H9 (cell line): ENCODE measurements at regions not wholly inside any gene's neighbourhood (a gene's known extent, or its start where the extent isn't known, plus 50 kb on each side); places are given as distances from the start of the nearest gene placed in this dataset.

ENCODE experiments used
- DNase-seq: peaks from one replicate; pipeline ENCODE4 v3.0.0-alpha.2; 2017
- H2AFZ ChIP-seq: one replicate; pipeline ENCODE4 v1.6.1; 2013; ENCODE audit warnings: mild to moderate bottlenecking, low read length, control low read depth, moderate library complexity
- H2AK5ac ChIP-seq: 2 replicates; pipeline ENCODE4 v1.6.1; 2013; ENCODE audit warnings: low read length, control low read depth, mixed read lengths; ENCODE audit not compliant: insufficient read length
- H2BK120ac ChIP-seq: one replicate; pipeline ENCODE4 v1.6.1; 2013; ENCODE audit warnings: low read depth, mild to moderate bottlenecking, low read length, control low read depth, inconsistent platforms; ENCODE audit not compliant: poor library complexity, severe bottlenecking
- H2BK12ac ChIP-seq: 2 replicates; pipeline ENCODE4 v1.6.1; 2013; ENCODE audit warnings: low read length, control low read depth, mixed read lengths, low read depth; ENCODE audit not compliant: insufficient read length
- H2BK15ac ChIP-seq: 2 replicates; pipeline ENCODE4 v1.6.1; 2013; ENCODE audit warnings: low read depth, low read length, control low read depth
- H2BK20ac ChIP-seq: one replicate; pipeline ENCODE4 v1.6.1; 2013; ENCODE audit warnings: low read depth, mild to moderate bottlenecking, low read length, control low read depth, inconsistent platforms; ENCODE audit not compliant: poor library complexity, severe bottlenecking
- H2BK5ac ChIP-seq: 2 replicates; pipeline ENCODE4 v1.6.1; 2013; ENCODE audit warnings: low read length, control low read depth, mixed read lengths; ENCODE audit not compliant: insufficient read length
- H3K14ac ChIP-seq: 2 replicates; pipeline ENCODE4 v1.6.1; 2013; ENCODE audit warnings: low read length, control low read depth; ENCODE audit not compliant: insufficient read depth
- H3K18ac ChIP-seq: 2 replicates; pipeline ENCODE4 v1.6.1; 2013; ENCODE audit warnings: low read depth, mild to moderate bottlenecking, mixed read lengths, low read length, control low read depth; ENCODE audit not compliant: insufficient read length
- H3K23ac ChIP-seq: 2 replicates; pipeline ENCODE4 v1.6.1; 2013; ENCODE audit warnings: low read length, control low read depth, mixed read lengths, low read depth; ENCODE audit not compliant: insufficient read length
- H3K23me2 ChIP-seq: 2 replicates; pipeline ENCODE4 v1.6.1; 2013; ENCODE audit warnings: low read depth, mild to moderate bottlenecking, mixed read lengths, low read length, control low read depth; ENCODE audit not compliant: insufficient read length, poor library complexity, severe bottlenecking
- H3K27ac ChIP-seq: 2 replicates; pipeline ENCODE4 v1.5.1; 2013; ENCODE audit warnings: low read length, control low read depth, mixed read lengths, low read depth; ENCODE audit not compliant: insufficient read length
- H3K27me3 ChIP-seq: 2 replicates; pipeline ENCODE4 v1.6.1; 2013; ENCODE audit warnings: low read length, control low read depth, inconsistent platforms; ENCODE audit not compliant: insufficient read depth
- H3K4ac ChIP-seq: 2 replicates; pipeline ENCODE4 v1.6.1; 2013; ENCODE audit warnings: low read depth, mild to moderate bottlenecking, control low read depth, inconsistent platforms, low read length, moderate library complexity
- H3K4me1 ChIP-seq: 2 replicates; pipeline ENCODE4 v1.6.1; 2013; ENCODE audit warnings: low read length, control low read depth, inconsistent platforms; ENCODE audit not compliant: insufficient read depth
- H3K4me2 ChIP-seq: 2 replicates; pipeline ENCODE4 v1.6.1; 2013; ENCODE audit warnings: low read length, control low read depth, mixed read lengths; ENCODE audit not compliant: insufficient read length, insufficient read depth
- H3K56ac ChIP-seq: 2 replicates; pipeline ENCODE4 v1.6.1; 2013; ENCODE audit warnings: low read depth, mild to moderate bottlenecking, mixed read lengths, low read length, control low read depth; ENCODE audit not compliant: insufficient read length
- H3K79me1 ChIP-seq: 2 replicates; pipeline ENCODE4 v1.6.1; 2013; ENCODE audit warnings: low read depth, mild to moderate bottlenecking, moderate library complexity, low read length, control low read depth, inconsistent platforms; ENCODE audit not compliant: insufficient read depth, poor library complexity, severe bottlenecking
- H3K79me2 ChIP-seq: 2 replicates; pipeline ENCODE4 v1.6.1; 2013; ENCODE audit warnings: low read length, control low read depth, inconsistent platforms; ENCODE audit not compliant: insufficient read depth
- H3K9ac ChIP-seq: 2 replicates; pipeline ENCODE4 v1.6.1; 2013; ENCODE audit warnings: low read length, control low read depth, mixed read lengths; ENCODE audit not compliant: insufficient read length; ENCODE audit errors: extremely low read depth
- H3K9me3 ChIP-seq: one replicate; pipeline ENCODE4 v1.6.1; 2013; ENCODE audit warnings: low read depth, low read length, inconsistent platforms; ENCODE audit not compliant: control insufficient read depth
- H3T11ph ChIP-seq: one replicate; pipeline ENCODE4 v1.6.1; 2013; ENCODE audit warnings: mild to moderate bottlenecking, low read length, control low read depth, inconsistent platforms
- H4K20me1 ChIP-seq: one replicate; pipeline ENCODE4 v1.6.1; 2013; ENCODE audit not compliant: control insufficient read depth, insufficient read length, insufficient read depth
- H4K5ac ChIP-seq: 2 replicates; pipeline ENCODE4 v1.6.1; 2013; ENCODE audit warnings: low read depth, mild to moderate bottlenecking, mixed read lengths, low read length, control low read depth; ENCODE audit not compliant: insufficient read length
- H4K8ac ChIP-seq: replicated peaks from 2 replicates; pipeline ENCODE4 v1.6.1; 2013; ENCODE audit warnings: low read length, control low read depth, mixed read lengths, low read depth; ENCODE audit not compliant: insufficient read length
- H4K91ac ChIP-seq: 2 replicates; pipeline ENCODE4 v1.6.1; 2013; ENCODE audit warnings: low read depth, mild to moderate bottlenecking, moderate library complexity, mixed read lengths, low read length, control low read depth; ENCODE audit not compliant: insufficient read length
- H3K27ac Mint-ChIP-seq, 3 experiments: 2 replicates in 2 of 3; 3 replicates in 1 of 3; pipeline ENCODE4 v1.8.0; 2020 to 2021; ENCODE audit warnings: mixed read lengths in 3 of 3, mild to moderate bottlenecking in 1 of 3, moderate library complexity in 1 of 3
- H3K27me3 Mint-ChIP-seq: 2 replicates; pipeline ENCODE4 v1.8.0; 2021; ENCODE audit warnings: low read depth, mild to moderate bottlenecking, moderate library complexity, mixed read lengths
- H3K36me3 Mint-ChIP-seq, 3 experiments: 2 replicates in 2 of 3; 3 replicates in 1 of 3; pipeline ENCODE4 v1.8.0; 2020 to 2021; ENCODE audit warnings: low read depth in 3 of 3, mixed read lengths in 3 of 3; ENCODE audit not compliant: insufficient read depth in 1 of 3
- H3K4me1 Mint-ChIP-seq, 2 experiments: 2 replicates each; pipeline ENCODE4 v1.8.0; 2020; ENCODE audit warnings: mixed read lengths in 2 of 2
- H3K4me3 Mint-ChIP-seq, 2 experiments: 2 replicates in 1 of 2; 3 replicates in 1 of 2; pipeline ENCODE4 v1.8.0; 2020 to 2021; ENCODE audit warnings: mild to moderate bottlenecking in 2 of 2, mixed read lengths in 2 of 2, moderate library complexity in 1 of 2
- H3K9me3 Mint-ChIP-seq, 2 experiments: 2 replicates in 1 of 2; 3 replicates in 1 of 2; pipeline ENCODE4 v1.8.0; 2020; ENCODE audit warnings: mild to moderate bottlenecking in 2 of 2, mixed read lengths in 2 of 2, moderate library complexity in 1 of 2
- TF ChIP-seq, protein P1 (sequence below): fragments of 200-600 bp; sonication (generic); conservative IDR thresholded peaks from 3 replicates; pipeline ENCODE4 v1.8.0; 2021; ENCODE audit warnings: antibody characterized with exemption, mild to moderate bottlenecking

DNA sequence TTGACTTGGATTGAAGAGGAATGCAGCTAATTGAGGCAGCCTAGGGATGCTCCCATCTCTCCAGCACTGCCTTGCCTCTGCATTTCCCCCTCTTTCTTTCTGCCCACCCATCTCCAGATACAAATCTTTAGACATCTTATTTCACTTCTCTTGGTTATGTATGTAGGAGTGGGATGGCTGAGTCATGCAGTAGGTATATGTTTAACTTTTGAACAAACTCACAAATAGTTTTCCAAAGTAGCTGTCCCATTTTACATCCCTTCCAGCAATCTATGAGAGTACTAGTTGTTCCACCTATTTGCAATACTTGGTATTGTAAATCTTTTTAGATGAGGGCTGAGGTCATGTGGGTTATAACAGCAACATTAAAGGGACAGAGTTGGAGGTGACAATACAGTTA is 329.9 kb downstream of the DYSF start:
- H3K36me3 Mint-ChIP-seq, result no peaks in the 10 kb centered on the region
- Histone ChIP-seq H4K20me1 (no peaks in the 10 kb centered on the region), H3K23ac (no peak overlapping the region), H3K79me1 (no peaks in the 10 kb centered on the region), H2AFZ (no peak overlapping the region), H2BK5ac (no peak overlapping the region), H3K23me2 (no peaks in the 10 kb centered on the region), H3K14ac (no peak overlapping the region), H2BK12ac (no peak overlapping the region), H2BK15ac (no peak overlapping the region), H3T11ph (no peak overlapping the region), H4K91ac (no peak overlapping the region), H3K18ac (no peak overlapping the region), H3K56ac (no peak overlapping the region), H4K8ac (no peak overlapping the region), H4K5ac (no peak overlapping the region), H3K27ac (no peak overlapping the region), H3K4me1 (no peaks in the 10 kb centered on the region), H3K9ac (no peak overlapping the region), H3K4ac (no peak overlapping the region), H3K79me2 (no peaks in the 10 kb centered on the region), H2AK5ac (no peak overlapping the region), H3K27me3 (no peaks in the 10 kb centered on the region), H3K4me2 (no peak overlapping the region), H2BK20ac (no peak overlapping the region), H2BK120ac (no peak overlapping the region), H3K9me3 (no peaks in the 10 kb centered on the region)
- no peak overlapping the region; a peak in 1 of 7 replicates for H3K27ac Mint-ChIP-seq
- no peak overlapping the region for H3K4me3 Mint-ChIP-seq
- no peak for DNase-seq
- TF ChIP-seq, protein P1, sequence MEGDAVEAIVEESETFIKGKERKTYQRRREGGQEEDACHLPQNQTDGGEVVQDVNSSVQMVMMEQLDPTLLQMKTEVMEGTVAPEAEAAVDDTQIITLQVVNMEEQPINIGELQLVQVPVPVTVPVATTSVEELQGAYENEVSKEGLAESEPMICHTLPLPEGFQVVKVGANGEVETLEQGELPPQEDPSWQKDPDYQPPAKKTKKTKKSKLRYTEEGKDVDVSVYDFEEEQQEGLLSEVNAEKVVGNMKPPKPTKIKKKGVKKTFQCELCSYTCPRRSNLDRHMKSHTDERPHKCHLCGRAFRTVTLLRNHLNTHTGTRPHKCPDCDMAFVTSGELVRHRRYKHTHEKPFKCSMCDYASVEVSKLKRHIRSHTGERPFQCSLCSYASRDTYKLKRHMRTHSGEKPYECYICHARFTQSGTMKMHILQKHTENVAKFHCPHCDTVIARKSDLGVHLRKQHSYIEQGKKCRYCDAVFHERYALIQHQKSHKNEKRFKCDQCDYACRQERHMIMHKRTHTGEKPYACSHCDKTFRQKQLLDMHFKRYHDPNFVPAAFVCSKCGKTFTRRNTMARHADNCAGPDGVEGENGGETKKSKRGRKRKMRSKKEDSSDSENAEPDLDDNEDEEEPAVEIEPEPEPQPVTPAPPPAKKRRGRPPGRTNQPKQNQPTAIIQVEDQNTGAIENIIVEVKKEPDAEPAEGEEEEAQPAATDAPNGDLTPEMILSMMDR, result no peak
- H3K4me1 Mint-ChIP-seq, result peaks cover 0 to 8% of the 10 kb centered on the region in 2 experiments; a peak in 2 of 4 replicates
- no peaks in the 10 kb centered on the region for H3K9me3 Mint-ChIP-seq
- H3K27me3 Mint-ChIP-seq, result peaks cover 2% of the 10 kb centered on the region; the same call in 1 of the 2 replicates
